ENCODE measurements at regions not wholly inside any gene's neighbourhood (a gene's known extent, or its start where the extent isn't known, plus 50 kb on each side); places are given as distances from the start of the nearest gene placed in this dataset.
"Not testable (repeated sequence)": the region's sequence is repeated elsewhere in the genome, so short reads cannot be mapped to it uniquely, and the experiment has no call there.

DNA sequence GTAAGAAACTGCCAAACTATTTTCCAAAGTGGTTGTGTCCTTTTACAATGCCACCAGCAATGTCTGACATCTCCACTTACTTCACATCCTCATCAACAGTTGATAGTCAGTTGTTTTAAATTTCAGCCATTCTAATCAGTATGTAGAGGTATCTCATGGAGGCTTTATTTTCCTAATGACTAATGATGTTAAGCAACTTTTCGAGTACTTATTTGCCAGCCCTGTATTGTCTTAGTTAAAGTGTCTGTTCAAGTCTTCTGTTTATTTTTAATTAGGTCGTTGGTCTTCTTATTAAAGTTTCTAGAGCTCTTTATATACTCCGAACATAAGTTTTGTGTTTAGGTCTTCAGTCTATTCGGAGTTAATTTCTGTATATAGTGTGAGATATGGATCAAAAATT is 54.9 kb upstream of the NBPF12 start:
- not testable (repeated sequence) for DNase-seq

DNA sequence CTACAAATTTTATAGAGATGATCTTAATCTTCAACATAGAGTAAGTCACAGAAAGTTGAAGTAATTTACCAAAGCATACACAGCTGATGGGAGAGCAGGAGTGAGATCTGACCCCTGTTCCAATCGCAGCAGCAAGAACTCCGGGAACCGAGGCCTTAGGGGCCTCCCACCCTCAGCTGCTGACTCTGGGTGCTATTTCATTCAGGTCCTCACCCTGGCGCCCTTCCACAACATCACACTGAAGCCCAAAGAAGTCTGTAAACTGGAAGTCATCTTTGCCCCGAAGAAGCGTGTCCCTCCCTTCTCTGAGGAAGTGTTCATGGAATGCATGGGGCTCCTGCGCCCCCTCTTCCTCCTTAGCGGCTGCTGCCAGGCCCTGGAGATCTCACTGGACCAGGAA is 57.0 kb upstream of the NBPF12 start:
- DNase-seq, result not testable (repeated sequence)

DNA sequence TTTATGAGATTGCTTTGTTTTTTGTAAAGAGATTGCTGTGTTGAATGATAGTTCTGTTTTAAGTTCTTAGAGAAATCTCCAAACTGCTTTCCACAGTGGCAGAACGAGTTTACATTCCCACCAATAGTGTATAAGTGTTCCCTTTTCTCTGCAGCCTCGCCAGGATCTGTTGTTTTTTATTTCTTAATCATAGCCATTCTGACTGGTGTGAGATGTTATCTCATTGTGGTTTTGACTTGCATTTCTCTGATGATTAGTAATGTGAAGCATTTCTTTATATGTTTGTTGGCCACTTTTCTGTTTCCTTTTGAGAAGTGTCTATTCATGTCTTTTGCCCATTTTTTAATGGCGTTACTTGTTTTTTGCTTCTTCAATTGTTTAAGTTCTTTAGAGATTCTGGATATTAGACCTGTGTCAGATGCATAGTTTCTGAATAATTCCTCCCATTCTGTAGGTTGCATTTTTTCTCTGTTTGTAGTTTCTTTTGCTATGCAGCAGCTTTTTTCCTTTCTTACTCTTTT is 74.3 kb upstream of the NBPF12 start:
- not testable (repeated sequence) for DNase-seq

- not testable (repeated sequence) for DNase-seq
Measured at GRCh38 chr1:146853147-146853546, 85.0 kb upstream of the NBPF12 start.

DNA sequence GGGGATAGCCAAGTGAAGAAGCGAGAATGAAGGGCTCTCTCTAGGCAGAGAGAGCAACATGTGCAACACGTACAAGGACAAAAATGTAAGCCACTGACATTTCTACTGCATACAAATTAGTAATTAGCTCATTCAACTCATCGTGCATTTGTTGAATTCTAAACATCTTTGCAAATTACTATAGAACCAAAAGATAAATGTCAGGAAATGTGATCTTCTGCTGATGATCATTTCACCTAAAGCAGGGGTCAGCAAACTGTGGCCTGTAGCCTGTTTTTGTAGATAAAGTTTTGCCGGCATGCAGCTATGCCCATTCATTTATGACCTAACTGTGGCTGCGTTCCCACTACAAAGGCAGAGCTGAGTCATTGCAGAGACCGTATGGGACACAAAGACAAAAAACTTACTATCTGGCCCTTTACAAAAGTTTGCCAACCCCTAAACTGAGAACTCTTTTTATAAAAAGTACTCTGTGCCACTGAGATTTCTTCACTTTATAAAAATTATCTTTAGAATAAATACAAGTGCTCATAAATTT is 87.7 kb upstream of the NBPF12 start:
- DNase-seq, result not testable (repeated sequence)

GRCh38 chr1:146838725-146839124 is 99.4 kb upstream of the NBPF12 start:
- not testable (repeated sequence) for DNase-seq

DNA sequence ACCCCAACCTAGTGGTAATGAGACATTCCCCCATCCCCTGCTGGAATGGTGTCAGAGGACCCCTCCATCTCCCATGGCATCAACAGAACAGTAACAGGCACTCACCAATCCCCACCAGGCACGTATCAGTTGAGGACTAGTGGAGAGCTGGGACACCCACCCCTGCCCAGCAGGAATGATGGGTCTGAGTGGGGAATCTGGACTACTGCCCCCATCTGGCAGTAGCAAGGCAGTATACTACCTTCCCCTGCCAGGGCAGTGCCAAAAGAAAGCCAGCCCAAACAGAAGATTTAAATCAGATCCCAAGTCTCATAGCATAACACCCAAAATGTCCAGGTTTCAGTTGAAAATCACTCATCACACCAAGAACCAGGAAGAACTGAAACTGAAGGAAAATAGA is 111.2 kb upstream of the NBPF12 start:
- not testable (repeated sequence) for DNase-seq

DNA sequence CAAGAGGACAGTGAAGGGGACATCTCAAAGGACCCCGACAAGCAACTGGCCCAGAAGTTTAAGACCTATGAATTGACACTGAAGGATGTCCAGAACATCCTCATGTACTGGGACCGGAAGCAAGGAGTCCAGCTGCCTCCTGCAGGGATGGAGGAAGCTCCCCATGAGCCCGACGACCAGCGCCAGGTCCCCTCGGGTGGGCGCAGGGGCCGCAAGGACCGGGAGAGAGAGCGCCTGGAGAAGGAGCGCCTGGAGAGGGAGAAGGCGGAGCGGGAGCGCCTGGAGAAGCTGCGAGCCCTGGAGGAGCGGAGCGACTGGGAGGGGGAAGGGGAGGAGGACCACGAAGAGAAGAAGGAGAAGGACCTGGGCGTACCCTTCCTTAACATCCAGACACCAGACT is 143.9 kb upstream of the NBPF12 start:
- not testable (repeated sequence) for DNase-seq

- not testable (repeated sequence) for DNase-seq
Measured at GRCh38 chr1:146792725-146793124, 145.4 kb upstream of the NBPF12 start.

- DNase-seq, result not testable (repeated sequence)
Measured at GRCh38 chr1:146784212-146784940, 153.7 kb upstream of the NBPF12 start.

- not testable (repeated sequence) for DNase-seq
Measured at GRCh38 chr1:146781235-146781634, 156.9 kb upstream of the NBPF12 start.

- DNase-seq, result not testable (repeated sequence)
Measured at GRCh38 chr1:146777826-146778602, 160.1 kb upstream of the NBPF12 start.

DNA sequence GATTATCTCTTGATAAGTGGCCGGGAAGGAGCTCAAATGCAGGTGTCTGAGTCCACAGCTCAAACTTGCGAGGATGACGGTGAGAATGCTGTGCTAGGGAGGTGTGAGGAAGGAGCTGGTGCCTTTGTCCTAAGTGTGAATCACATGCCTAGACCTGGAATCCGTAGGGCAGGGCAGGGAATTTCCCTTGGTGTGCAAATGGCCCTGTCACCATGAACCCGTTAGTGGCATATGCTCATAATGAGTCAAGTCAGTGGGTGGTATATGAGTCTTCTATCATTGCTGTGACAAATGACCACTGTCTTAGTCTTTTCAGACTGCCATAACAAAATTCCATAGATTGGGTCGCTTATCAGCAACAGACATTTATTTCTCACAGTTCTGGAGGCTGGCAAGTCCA is 163.1 kb upstream of the NBPF12 start:
- not testable (repeated sequence) for DNase-seq

- not testable (repeated sequence) for DNase-seq
Measured at GRCh38 chr1:146774271-146774670, 163.9 kb upstream of the NBPF12 start.

GRCh38 chr1:146771409-146771808 is 166.7 kb upstream of the NBPF12 start:
- not testable (repeated sequence) for DNase-seq

- not testable (repeated sequence) for DNase-seq
Measured at GRCh38 chr1:146770998-146771397, 167.1 kb upstream of the NBPF12 start.

GRCh38 chr1:146763234-146763633 is 174.9 kb upstream of the NBPF12 start:
- not testable (repeated sequence) for DNase-seq

- DNase-seq, result not testable (repeated sequence)
Measured at GRCh38 chr1:146756858-146757257, 181.3 kb upstream of the NBPF12 start.

DNA sequence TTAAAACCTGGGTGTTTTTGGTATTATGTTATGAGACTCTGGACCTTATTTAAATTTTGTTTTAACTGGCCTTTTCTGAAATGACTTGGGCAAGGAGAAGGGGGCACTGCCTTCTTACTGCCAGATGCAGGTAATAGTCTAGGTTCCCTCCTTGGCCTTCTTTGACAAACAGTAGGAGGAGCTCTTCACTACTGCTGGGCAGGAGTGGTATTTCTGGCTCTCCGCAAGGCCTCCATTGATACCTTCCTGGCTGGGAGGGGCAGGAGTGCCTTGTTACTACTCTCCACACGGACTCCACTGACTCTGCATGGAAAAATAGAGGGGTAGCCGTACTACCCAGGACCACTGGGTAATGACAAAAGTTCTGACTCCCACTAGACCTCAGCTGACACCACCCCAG is 189.4 kb upstream of the NBPF12 start:
- DNase-seq, result not testable (repeated sequence)

- not testable (repeated sequence) for DNase-seq
Measured at GRCh38 chr1:146731981-146732680, 206.0 kb upstream of the NBPF12 start.

DNA sequence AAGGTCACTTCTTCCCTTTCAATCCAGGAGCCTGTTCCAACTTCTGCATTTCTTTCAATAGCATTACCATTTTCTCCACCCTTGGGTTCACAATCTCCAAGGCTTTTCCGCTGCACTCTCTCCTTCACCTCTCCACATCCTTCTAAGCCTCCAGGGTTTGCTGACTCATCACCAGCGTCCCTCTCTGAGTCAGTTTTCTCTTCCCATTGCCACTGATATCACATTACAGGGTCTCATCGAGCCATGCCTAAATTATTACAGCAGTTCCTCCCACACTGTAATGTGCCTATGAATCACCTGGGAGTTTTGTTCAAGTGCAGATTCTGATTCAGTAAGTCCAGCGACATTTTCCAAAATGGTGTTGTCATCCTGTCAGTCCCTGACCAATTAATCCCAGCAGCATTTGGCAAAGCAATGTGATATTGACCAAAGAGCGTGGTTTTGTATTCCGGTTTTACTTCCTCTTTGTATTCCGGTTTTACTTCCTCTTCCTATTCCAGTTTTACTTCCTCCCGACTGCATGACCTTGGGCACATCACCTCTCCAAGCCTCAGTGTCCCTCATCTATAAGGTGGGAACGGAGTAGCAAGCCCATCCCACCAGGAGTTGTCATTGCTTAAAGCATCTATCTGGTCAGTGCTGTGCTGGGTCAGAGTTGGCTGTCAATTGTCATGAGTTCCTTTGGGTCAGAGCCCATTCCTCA is 208.3 kb upstream of the NBPF12 start:
- not testable (repeated sequence) for DNase-seq

- DNase-seq, result not testable (repeated sequence)
Measured at GRCh38 chr1:146715054-146715453, 223.1 kb upstream of the NBPF12 start.
